Effector memory CD4-positive, alpha-beta T cell (primary cell): ENCODE measurements at regions not wholly inside any gene's neighbourhood (a gene's known extent, or its start where the extent isn't known, plus 50 kb on each side); places are given as distances from the start of the nearest gene placed in this dataset.
"Not testable (repeated sequence)": the region's sequence is repeated elsewhere in the genome, so short reads cannot be mapped to it uniquely, and the experiment has no call there.

Experiments used
- DNase-seq, 3 donors: peaks; one replicate each; pipeline ENCODE4 v3.0.0-alpha.2; 2020
- H3K27ac ChIP-seq: 2 replicates; pipeline ENCODE4 v1.7.0; 2013; ENCODE audit warnings: mild to moderate bottlenecking, low read length, moderate library complexity; ENCODE audit not compliant: insufficient read depth, poor library complexity, severe bottlenecking
- H3K27me3 ChIP-seq: replicated peaks from 2 replicates; pipeline ENCODE4 v1.7.0; 2013; ENCODE audit warnings: mild to moderate bottlenecking, low read length; ENCODE audit not compliant: insufficient read depth, control insufficient read depth, poor library complexity, severe bottlenecking
- H3K36me3 ChIP-seq: 2 replicates; pipeline ENCODE4 v1.7.0; 2013; ENCODE audit warnings: mild to moderate bottlenecking, low read length, moderate library complexity; ENCODE audit not compliant: control insufficient read depth, insufficient read depth
- H3K4me1 ChIP-seq: 2 replicates; pipeline ENCODE4 v1.7.0; 2013; ENCODE audit warnings: low read length, mild to moderate bottlenecking; ENCODE audit not compliant: control insufficient read depth, insufficient read depth, poor library complexity, severe bottlenecking
- H3K4me3 ChIP-seq: 2 replicates; pipeline ENCODE4 v1.7.0; 2013; ENCODE audit warnings: low read length, low read depth, mild to moderate bottlenecking; ENCODE audit not compliant: insufficient read depth, poor library complexity, severe bottlenecking
- H3K9me3 ChIP-seq: 2 replicates; pipeline ENCODE4 v1.7.0; 2013; ENCODE audit warnings: mild to moderate bottlenecking, low read length, moderate library complexity; ENCODE audit not compliant: control insufficient read depth

DNA sequence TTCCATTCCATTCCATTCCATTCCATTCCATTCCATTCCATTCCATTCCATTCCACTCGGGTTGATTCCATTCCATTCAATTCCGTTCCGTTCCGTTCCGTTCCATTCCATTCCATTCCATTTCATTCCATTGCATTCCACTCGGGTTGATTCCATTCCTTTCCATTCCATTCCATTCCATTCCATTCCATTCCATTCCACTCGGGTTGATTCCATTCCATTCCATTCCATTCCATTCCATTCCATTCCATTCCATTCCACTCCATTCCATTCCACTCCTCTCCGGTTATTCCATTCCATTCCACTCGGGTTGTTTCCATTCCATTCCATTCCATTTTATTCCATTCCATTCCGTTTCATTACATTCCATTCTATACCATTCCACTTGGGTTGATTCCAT lies 151.0 kb downstream of the CWH43 start:
- not testable (repeated sequence) for H3K36me3 ChIP-seq, H3K4me1 ChIP-seq, H3K27me3 ChIP-seq, H3K27ac ChIP-seq, DNase-seq, H3K9me3 ChIP-seq, H3K4me3 ChIP-seq

DNA sequence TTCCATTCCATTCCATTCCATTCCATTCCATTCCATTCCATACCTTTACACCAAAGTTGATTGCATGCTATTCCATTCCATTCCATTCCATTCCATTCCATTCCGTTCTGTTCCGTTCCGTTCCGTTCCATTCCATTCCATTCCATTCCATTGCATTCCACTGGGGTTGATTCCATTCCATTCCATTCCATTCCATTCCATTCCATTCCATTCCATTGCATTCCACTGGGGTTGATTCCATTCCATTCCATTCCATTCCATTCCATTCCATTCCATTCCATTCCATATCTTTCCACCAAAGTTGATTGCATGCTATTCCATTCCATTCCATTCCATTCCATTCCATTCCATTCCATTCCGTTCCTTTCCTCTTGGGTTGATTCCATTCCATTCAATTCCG lies 151.9 kb downstream of the CWH43 start:
- not testable (repeated sequence) for H3K9me3 ChIP-seq, DNase-seq

DNA sequence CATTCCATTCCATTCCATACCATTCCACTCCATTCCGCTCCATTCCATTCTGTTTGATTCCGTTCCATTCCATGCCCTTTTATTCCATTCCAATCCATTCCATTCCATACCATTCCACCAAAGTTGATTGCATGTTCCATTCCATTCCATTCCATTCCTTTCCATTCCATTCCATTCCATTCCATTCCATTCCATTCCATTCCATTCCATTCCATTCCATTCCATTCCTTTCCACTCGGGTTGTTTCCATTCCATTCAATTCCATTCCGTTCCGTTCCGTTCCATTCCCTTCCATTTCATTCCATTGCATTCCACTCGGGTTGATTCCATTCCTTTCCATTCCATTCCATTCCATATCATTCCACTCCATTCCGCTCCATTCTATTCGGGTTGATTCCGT lies 152.7 kb downstream of the CWH43 start:
- not testable (repeated sequence) for H3K4me3 ChIP-seq, H3K36me3 ChIP-seq, H3K9me3 ChIP-seq

More for the DNA sequence above, 151.9 kb downstream of the CWH43 start:
- not testable (repeated sequence) for H3K4me3 ChIP-seq, H3K36me3 ChIP-seq, H3K27me3 ChIP-seq, H3K4me1 ChIP-seq, H3K27ac ChIP-seq

GRCh38 chr4:49139513-49139912 lies 153.4 kb downstream of the CWH43 start:
- not testable (repeated sequence) for H3K27me3 ChIP-seq, H3K4me1 ChIP-seq, H3K27ac ChIP-seq, DNase-seq, H3K9me3 ChIP-seq, H3K4me3 ChIP-seq, H3K36me3 ChIP-seq

More for the DNA sequence above, 152.7 kb downstream of the CWH43 start:
- not testable (repeated sequence) for H3K4me1 ChIP-seq, H3K27me3 ChIP-seq, DNase-seq, H3K27ac ChIP-seq

DNA sequence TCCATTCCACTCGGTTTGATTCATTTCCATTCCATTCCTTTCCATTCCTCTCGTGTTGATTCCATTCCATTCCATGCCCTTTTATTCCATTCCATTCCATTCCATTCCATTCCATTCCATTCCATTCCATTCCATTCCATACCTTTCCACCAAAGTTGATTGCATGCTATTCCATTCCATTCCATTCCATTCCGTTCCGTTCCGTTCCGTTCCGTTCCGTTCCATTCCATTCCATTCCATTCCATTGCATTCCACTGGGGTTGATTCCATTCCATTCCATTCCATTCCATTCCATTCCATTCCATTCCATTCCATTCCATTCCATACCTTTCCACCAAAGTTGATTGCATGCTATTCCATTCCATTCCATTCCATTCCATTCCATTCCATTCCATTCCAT lies 154.3 kb downstream of the CWH43 start:
- not testable (repeated sequence) for H3K9me3 ChIP-seq, H3K27ac ChIP-seq, H3K36me3 ChIP-seq, H3K4me3 ChIP-seq, H3K4me1 ChIP-seq, H3K27me3 ChIP-seq, DNase-seq

GRCh38 chr4:49141955-49142354 lies 155.9 kb downstream of the CWH43 start:
- not testable (repeated sequence) for DNase-seq, H3K27me3 ChIP-seq, H3K27ac ChIP-seq, H3K36me3 ChIP-seq, H3K9me3 ChIP-seq, H3K4me1 ChIP-seq, H3K4me3 ChIP-seq

DNA sequence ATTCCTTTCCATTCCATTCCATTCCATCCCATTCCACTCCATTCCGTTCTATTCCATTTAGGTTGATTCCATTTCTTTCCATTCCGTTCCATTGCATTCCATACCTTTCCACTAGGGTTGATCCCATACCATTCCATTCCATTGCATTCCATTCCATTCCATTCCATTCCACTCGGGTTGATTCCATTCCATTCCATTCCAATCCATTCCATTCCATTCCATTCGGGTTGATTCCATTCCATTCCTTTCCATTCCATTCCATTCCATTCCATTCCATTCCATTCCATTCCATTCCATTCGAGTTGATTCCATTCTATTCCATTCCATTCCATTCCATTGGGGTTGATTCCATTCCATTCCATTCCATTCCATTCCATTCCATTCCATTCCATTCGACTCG lies 161.1 kb downstream of the CWH43 start:
- peaks cover 14% of the 10 kb centered on the region for H3K9me3 ChIP-seq

DNA sequence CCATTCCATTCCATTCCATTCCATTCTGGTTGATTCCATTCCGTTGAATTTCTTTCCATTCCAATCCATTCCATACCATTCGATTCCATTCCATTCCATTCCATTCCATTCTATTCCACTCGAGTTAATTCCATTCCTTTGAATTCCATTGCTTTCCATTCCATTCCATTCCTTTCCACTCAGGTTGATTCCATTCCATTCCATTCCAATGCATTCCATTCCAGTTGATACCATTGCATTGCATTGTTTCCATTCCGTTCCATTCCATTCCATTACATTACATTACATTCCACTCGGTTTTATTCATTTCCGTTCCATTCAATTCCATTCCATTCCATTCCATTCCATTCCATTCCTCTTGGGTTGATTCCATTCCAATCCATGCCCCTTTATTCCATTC lies 161.5 kb downstream of the CWH43 start:
- not testable (repeated sequence) for DNase-seq, H3K4me3 ChIP-seq, H3K27me3 ChIP-seq, H3K4me1 ChIP-seq, H3K27ac ChIP-seq, H3K36me3 ChIP-seq
- peaks cover 14% of the 10 kb centered on the region for H3K9me3 ChIP-seq

More for the DNA sequence above, 161.1 kb downstream of the CWH43 start:
- not testable (repeated sequence) for H3K4me3 ChIP-seq, H3K27me3 ChIP-seq, DNase-seq, H3K36me3 ChIP-seq, H3K27ac ChIP-seq, H3K4me1 ChIP-seq

- peaks cover 24% of the 10 kb centered on the region for H3K9me3 ChIP-seq
- H3K27ac ChIP-seq: not testable (repeated sequence)
Observed at GRCh38 chr4:49149006-49149975, 163.2 kb downstream of the CWH43 start.

GRCh38 chr4:49150351-49151083 lies 164.4 kb downstream of the CWH43 start:
- not testable (repeated sequence) for H3K27ac ChIP-seq, H3K27me3 ChIP-seq, H3K36me3 ChIP-seq, DNase-seq, H3K4me1 ChIP-seq, H3K4me3 ChIP-seq
- H3K9me3 ChIP-seq: peaks cover 35% of the 10 kb centered on the region

More at GRCh38 chr4:49149006-49149975, 163.2 kb downstream of the CWH43 start:
- not testable (repeated sequence) for H3K4me3 ChIP-seq, H3K4me1 ChIP-seq, H3K27me3 ChIP-seq, DNase-seq, H3K36me3 ChIP-seq
